SH-SY5Y (cell line): ENCODE measurements at regions not wholly inside any gene's neighbourhood (a gene's known extent, or its start where the extent isn't known, plus 50 kb on each side); places are given as distances from the start of the nearest gene placed in this dataset.

Experiments used
- GATA2 ChIP-seq: IDR thresholded peaks from 2 replicates; pipeline ENCODE4 v1.6.1; 2011; ENCODE audit warnings: mild to moderate bottlenecking, low read depth, low read length
- GATA3 ChIP-seq: IDR thresholded peaks from 2 replicates; pipeline ENCODE4 v1.6.1; 2011; ENCODE audit warnings: low read depth, mild to moderate bottlenecking, low read length, moderate library complexity

GRCh38 chrX:98548519-98548918 lies 1664.8 kb downstream of the RPA4 start:
- TF ChIP-seq GATA2 (no peak), GATA3 (no peak)
